Neural progenitor cell (in vitro differentiated cells): ENCODE measurements at regions not wholly inside any gene's neighbourhood (a gene's known extent, or its start where the extent isn't known, plus 50 kb on each side); places are given as distances from the start of the nearest gene placed in this dataset.

Source experiments
- DNase-seq: peaks from one replicate; pipeline ENCODE4 v3.0.0-alpha.2; 2016; ENCODE audit warnings: low spot score
- H2AFZ ChIP-seq: fragments of 200-600 bp; sonication (generic); replicated peaks from 2 replicates; pipeline ENCODE4 v1.6.1; 2016; ENCODE audit warnings: antibody characterized with exemption
- H3F3A ChIP-seq: fragments of 200-600 bp; sonication (generic); 2 replicates; pipeline ENCODE4 v1.6.1; 2016; ENCODE audit warnings: antibody characterized with exemption, low read depth
- H3K27ac ChIP-seq: fragments of 200-600 bp; sonication (generic); 2 replicates; pipeline ENCODE4 v1.5.1; 2016; ENCODE audit warnings: mild to moderate bottlenecking
- H3K27me3 ChIP-seq: fragments of 200-600 bp; sonication (generic); 2 replicates; pipeline ENCODE4 v1.6.1; 2016; ENCODE audit warnings: mild to moderate bottlenecking, moderate library complexity
- H3K36me3 ChIP-seq: fragments of 200-600 bp; sonication (generic); 2 replicates; pipeline ENCODE4 v1.5.1; 2016
- H3K4me1 ChIP-seq: fragments of 200-600 bp; sonication (generic); 2 replicates; pipeline ENCODE4 v1.6.1; 2016; ENCODE audit warnings: mixed run types
- H3K4me2 ChIP-seq: fragments of 200-600 bp; sonication (generic); 2 replicates; pipeline ENCODE4 v1.6.1; 2016
- H3K4me3 ChIP-seq: fragments of 200-600 bp; sonication (generic); 2 replicates; pipeline ENCODE4 v1.5.1; 2016
- H3K79me2 ChIP-seq: fragments of 200-600 bp; sonication (generic); 2 replicates; pipeline ENCODE4 v1.6.1; 2016; ENCODE audit warnings: low read depth
- H3K9ac ChIP-seq: fragments of 200-600 bp; sonication (generic); 2 replicates; pipeline ENCODE4 v1.6.1; 2016
- H3K9me3 ChIP-seq: fragments of 200-600 bp; sonication (generic); 2 replicates; pipeline ENCODE4 v1.5.1; 2016; ENCODE audit warnings: low read depth
- H4K20me1 ChIP-seq: fragments of 200-600 bp; sonication (generic); 2 replicates; pipeline ENCODE4 v1.6.1; 2016; ENCODE audit warnings: low read depth
- H3K27ac Mint-ChIP-seq: 3 replicates; pipeline ENCODE4 v1.8.0; 2021; ENCODE audit warnings: mixed read lengths
- H3K27me3 Mint-ChIP-seq: 2 replicates; pipeline ENCODE4 v1.8.0; 2022; ENCODE audit warnings: low read depth, mild to moderate bottlenecking, inconsistent platforms, moderate library complexity, mixed read lengths; ENCODE audit not compliant: insufficient read depth
- H3K36me3 Mint-ChIP-seq: 3 replicates; pipeline ENCODE4 v1.8.0; 2021; ENCODE audit warnings: mixed read lengths
- H3K4me1 Mint-ChIP-seq: 3 replicates; pipeline ENCODE4 v1.8.0; 2021; ENCODE audit warnings: mixed read lengths
- H3K4me3 Mint-ChIP-seq: 3 replicates; pipeline ENCODE4 v1.8.0; 2021; ENCODE audit warnings: mild to moderate bottlenecking, moderate library complexity, mixed read lengths
- H3K9me3 Mint-ChIP-seq: 3 replicates; pipeline ENCODE4 v1.8.0; 2020; ENCODE audit warnings: mixed read lengths
- EZH2 ChIP-seq: fragments of 200-600 bp; sonication (generic); IDR thresholded peaks from 2 replicates; pipeline ENCODE4 v1.6.1; 2017; ENCODE audit warnings: antibody characterized with exemption, mild to moderate bottlenecking, moderate library complexity
- EZH2phosphoT487 ChIP-seq: fragments of 200-600 bp; sonication (generic); IDR thresholded peaks from 2 replicates; pipeline ENCODE4 v1.6.1; 2017; ENCODE audit warnings: antibody characterized with exemption
- TF ChIP-seq, protein P1 (sequence below): fragments of 200-600 bp; sonication (generic); IDR thresholded peaks from 2 replicates; pipeline ENCODE4 v1.5.1; 2017; ENCODE audit warnings: antibody characterized with exemption, mild to moderate bottlenecking

- no peak overlapping the region for H3K9ac ChIP-seq
- H3K27me3 Mint-ChIP-seq, result peaks cover 2% of the 10 kb centered on the region
- no peaks in the 10 kb centered on the region for H3F3A ChIP-seq
- no peaks in the 10 kb centered on the region for H3K79me2 ChIP-seq
- TF ChIP-seq, protein P1, sequence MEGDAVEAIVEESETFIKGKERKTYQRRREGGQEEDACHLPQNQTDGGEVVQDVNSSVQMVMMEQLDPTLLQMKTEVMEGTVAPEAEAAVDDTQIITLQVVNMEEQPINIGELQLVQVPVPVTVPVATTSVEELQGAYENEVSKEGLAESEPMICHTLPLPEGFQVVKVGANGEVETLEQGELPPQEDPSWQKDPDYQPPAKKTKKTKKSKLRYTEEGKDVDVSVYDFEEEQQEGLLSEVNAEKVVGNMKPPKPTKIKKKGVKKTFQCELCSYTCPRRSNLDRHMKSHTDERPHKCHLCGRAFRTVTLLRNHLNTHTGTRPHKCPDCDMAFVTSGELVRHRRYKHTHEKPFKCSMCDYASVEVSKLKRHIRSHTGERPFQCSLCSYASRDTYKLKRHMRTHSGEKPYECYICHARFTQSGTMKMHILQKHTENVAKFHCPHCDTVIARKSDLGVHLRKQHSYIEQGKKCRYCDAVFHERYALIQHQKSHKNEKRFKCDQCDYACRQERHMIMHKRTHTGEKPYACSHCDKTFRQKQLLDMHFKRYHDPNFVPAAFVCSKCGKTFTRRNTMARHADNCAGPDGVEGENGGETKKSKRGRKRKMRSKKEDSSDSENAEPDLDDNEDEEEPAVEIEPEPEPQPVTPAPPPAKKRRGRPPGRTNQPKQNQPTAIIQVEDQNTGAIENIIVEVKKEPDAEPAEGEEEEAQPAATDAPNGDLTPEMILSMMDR, result no peak
- no peak for TF ChIP-seq EZH2phosphoT487
- TF ChIP-seq EZH2, result no peak
- no peaks in the 10 kb centered on the region for H3K36me3 ChIP-seq
- H4K20me1 ChIP-seq, result no peaks in the 10 kb centered on the region
- H3K9me3 Mint-ChIP-seq, result peaks cover 7% of the 10 kb centered on the region
- no peaks in the 10 kb centered on the region for H3K27me3 ChIP-seq
- no peak overlapping the region for H2AFZ ChIP-seq
- H3K4me3 Mint-ChIP-seq, result no peak overlapping the region
- no peak overlapping the region for H3K27ac ChIP-seq
- H3K9me3 ChIP-seq, result no peaks in the 10 kb centered on the region
- no peak for DNase-seq
- no peak overlapping the region for H3K4me3 ChIP-seq
- no peak overlapping the region for H3K27ac Mint-ChIP-seq
- H3K4me2 ChIP-seq, result no peak overlapping the region
- peaks cover 12% of the 10 kb centered on the region for H3K36me3 Mint-ChIP-seq
- H3K4me1 ChIP-seq, result no peaks in the 10 kb centered on the region
- no peaks in the 10 kb centered on the region for H3K4me1 Mint-ChIP-seq
Observed at GRCh38 chr3:15873415-15873814, 75.6 kb upstream of the ANKRD28 start.

GRCh38 chr3:15875016-15875689 lies 77.4 kb upstream of the ANKRD28 start:
- TF ChIP-seq, protein P1, result no peak
- TF ChIP-seq EZH2phosphoT487 (no peak), EZH2 (no peak)
- Histone ChIP-seq H3K4me3 (no peak overlapping the region), H3K4me1 (no peaks in the 10 kb centered on the region), H3K9ac (no peak overlapping the region), H3K27me3 (no peaks in the 10 kb centered on the region), H3K27ac (no peak overlapping the region), H3F3A (no peaks in the 10 kb centered on the region), H3K4me2 (no peak overlapping the region), H2AFZ (no peak overlapping the region), H3K36me3 (no peaks in the 10 kb centered on the region), H3K9me3 (no peaks in the 10 kb centered on the region), H4K20me1 (no peaks in the 10 kb centered on the region), H3K79me2 (no peaks in the 10 kb centered on the region)
- DNase-seq, result no peak
- H3K4me1 Mint-ChIP-seq, result no peaks in the 10 kb centered on the region
- H3K27me3 Mint-ChIP-seq, result peaks cover 2% of the 10 kb centered on the region
- H3K4me3 Mint-ChIP-seq, result no peak overlapping the region
- H3K9me3 Mint-ChIP-seq, result peaks cover 13% of the 10 kb centered on the region
- H3K27ac Mint-ChIP-seq, result no peak overlapping the region
- peaks cover 15% of the 10 kb centered on the region for H3K36me3 Mint-ChIP-seq

GRCh38 chr3:15876669-15877068 lies 78.9 kb upstream of the ANKRD28 start:
- DNase-seq, result no peak
- no peak for TF ChIP-seq EZH2phosphoT487
- no peak for TF ChIP-seq EZH2
- TF ChIP-seq, protein P1, result no peak
- Mint-ChIP-seq H3K4me3 (no peak overlapping the region), H3K4me1 (no peaks in the 10 kb centered on the region), H3K27me3 (peaks cover 2% of the 10 kb centered on the region), H3K27ac (no peak overlapping the region), H3K9me3 (peaks cover 11% of the 10 kb centered on the region), H3K36me3 (peaks cover 15% of the 10 kb centered on the region)
- Histone ChIP-seq H2AFZ (no peak overlapping the region), H3K9me3 (no peaks in the 10 kb centered on the region), H3K27ac (no peak overlapping the region), H3K4me2 (no peak overlapping the region), H3K9ac (no peak overlapping the region), H3F3A (no peaks in the 10 kb centered on the region), H3K27me3 (no peaks in the 10 kb centered on the region), H3K4me1 (no peaks in the 10 kb centered on the region), H4K20me1 (no peaks in the 10 kb centered on the region), H3K79me2 (no peaks in the 10 kb centered on the region), H3K4me3 (no peak overlapping the region), H3K36me3 (no peaks in the 10 kb centered on the region)
